Adrenal gland (tissue), 9 donors: ENCODE measurements at regions not wholly inside any gene's neighbourhood (a gene's known extent, or its start where the extent isn't known, plus 50 kb on each side); places are given as distances from the start of the nearest gene placed in this dataset.

ENCODE experiments used
- DNase-seq, 7 donors: peaks; one replicate each; pipeline ENCODE4 v3.0.0-alpha.2; 2019 to 2020
- H3K27ac ChIP-seq, 5 donors: fragments of 200-600 bp; sonication (generic) in 4 of 5; 1 replicate in 3 of 5; 2 replicates in 2 of 5; pipeline versions ENCODE4 v1.5.1 to v1.8.0; 2016 to 2020; ENCODE audit warnings: mild to moderate bottlenecking in 1 of 5
- H3K27me3 ChIP-seq: fragments of 200-600 bp; 2 replicates; pipeline ENCODE4 v1.8.0; 2021
- H3K36me3 ChIP-seq, 2 donors: fragments of 200-600 bp; replicated peaks in 1 of 2; 1 replicate in 1 of 2; 2 replicates in 1 of 2; pipeline versions ENCODE4 v1.5.1 to v1.8.0; 2018 to 2022
- H3K4me1 ChIP-seq, 2 donors: fragments of 200-600 bp; replicated peaks in 1 of 2; 1 replicate in 1 of 2; 2 replicates in 1 of 2; pipeline versions ENCODE4 v1.5.1 to v1.8.0; 2018 to 2021
- H3K4me3 ChIP-seq, 4 donors: fragments of 200-600 bp; sonication (generic) in 3 of 4; one replicate each; pipeline ENCODE4 v1.5.1; 2016 to 2018
- H3K9me3 ChIP-seq, 3 donors: fragments of 200-600 bp; sonication (generic) in 1 of 3; replicated peaks in 1 of 3; 1 replicate in 2 of 3; 2 replicates in 1 of 3; pipeline versions ENCODE4 v1.5.1 to v1.8.0; 2016 to 2021
- POLR2A ChIP-seq, 2 donors: fragments of 450-650 bp; IDR thresholded peaks; one replicate each; pipeline ENCODE4 v1.6.1; 2017; ENCODE audit warnings: antibody characterized with exemption in 2 of 2, mild to moderate bottlenecking in 2 of 2, moderate library complexity in 1 of 2
- WGBS, 4 donors: extraction: QIAGEN DNeasy Blood & Tissue Kit in 2 of 4; methylation state at CpG; one replicate each; pipeline versions ENCODE4 v1.1.5 to v1.1.7; 2013 to 2017; 5-methylcytosine and 5-hydroxymethylcytosine counted together
- intact Hi-C, 2 donors: fragments of 100-400 bp; cut with DNase I; formaldehyde crosslinking; loops; one replicate each; pipeline versions ENCODE4 v1.14.1 to v1.15.0; 2022 to 2023
- TF ChIP-seq, protein P1 (sequence below), 6 experiments: fragments of 450-650 bp in 4 of 6; fragments of 200-600 bp in 2 of 6; sonication (generic) in 1 of 6; IDR thresholded peaks; 1 replicate in 5 of 6; 2 replicates in 1 of 6; pipeline versions ENCODE4 v1.5.1 to v1.8.0; 2016 to 2021; ENCODE audit warnings: antibody characterized with exemption in 6 of 6, mild to moderate bottlenecking in 2 of 6, moderate library complexity in 1 of 6
- donor health status: healthy with polysubstance abuse.
- donor health status: Bipolar disorder and iron deficiency.
- donor health status: DM: yes; HTN: yes; CAD: no.
- donor health status: DM: no; HTN: no; CAD: no.
- donor health status: DM: no; HTN: no; CAD: no.

- Histone ChIP-seq H3K27me3 (no peaks in the 10 kb centered on the region), H3K27ac (no peak overlapping the region), H3K4me1 (no peaks in the 10 kb centered on the region), H3K36me3 (no peaks in the 10 kb centered on the region), H3K4me3 (no peak overlapping the region), H3K9me3 (peaks cover 0 to 4% (median 0%) of the 10 kb centered on the region in 3 donors)
- no peak for TF ChIP-seq POLR2A (IDR thresholded peaks at IDR 0.05)
- TF ChIP-seq, protein P1, sequence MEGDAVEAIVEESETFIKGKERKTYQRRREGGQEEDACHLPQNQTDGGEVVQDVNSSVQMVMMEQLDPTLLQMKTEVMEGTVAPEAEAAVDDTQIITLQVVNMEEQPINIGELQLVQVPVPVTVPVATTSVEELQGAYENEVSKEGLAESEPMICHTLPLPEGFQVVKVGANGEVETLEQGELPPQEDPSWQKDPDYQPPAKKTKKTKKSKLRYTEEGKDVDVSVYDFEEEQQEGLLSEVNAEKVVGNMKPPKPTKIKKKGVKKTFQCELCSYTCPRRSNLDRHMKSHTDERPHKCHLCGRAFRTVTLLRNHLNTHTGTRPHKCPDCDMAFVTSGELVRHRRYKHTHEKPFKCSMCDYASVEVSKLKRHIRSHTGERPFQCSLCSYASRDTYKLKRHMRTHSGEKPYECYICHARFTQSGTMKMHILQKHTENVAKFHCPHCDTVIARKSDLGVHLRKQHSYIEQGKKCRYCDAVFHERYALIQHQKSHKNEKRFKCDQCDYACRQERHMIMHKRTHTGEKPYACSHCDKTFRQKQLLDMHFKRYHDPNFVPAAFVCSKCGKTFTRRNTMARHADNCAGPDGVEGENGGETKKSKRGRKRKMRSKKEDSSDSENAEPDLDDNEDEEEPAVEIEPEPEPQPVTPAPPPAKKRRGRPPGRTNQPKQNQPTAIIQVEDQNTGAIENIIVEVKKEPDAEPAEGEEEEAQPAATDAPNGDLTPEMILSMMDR (IDR thresholded peaks at IDR 0.05), result no peak
- intact Hi-C loops, result no loop called here
- WGBS, 4 donors, result 83 to 100% (median 93%) methylated on average over 1 to 2 of the region's 2 CpGs
- DNase-seq, result no peak
Measured at GRCh38 chr5:155974369-155974768, 352.6 kb upstream of the SGCD start.

- Histone ChIP-seq H3K36me3 (no peaks in the 10 kb centered on the region), H3K27me3 (no peaks in the 10 kb centered on the region), H3K27ac (no peak overlapping the region), H3K9me3 (no peaks in the 10 kb centered on the region), H3K4me3 (no peak overlapping the region), H3K4me1 (no peaks in the 10 kb centered on the region)
- 67 to 78% (median 70%) methylated on average over 3 of the region's 3 CpGs for WGBS, 4 donors
- no peak for TF ChIP-seq POLR2A (IDR thresholded peaks at IDR 0.05)
- TF ChIP-seq, protein P1 (IDR thresholded peaks at IDR 0.05), result no peak
- no peak for DNase-seq
- intact Hi-C loops, result no loop called here
Measured at GRCh38 chr5:155978850-155979249, 348.1 kb upstream of the SGCD start.

- Histone ChIP-seq H3K9me3 (no peaks in the 10 kb centered on the region), H3K27me3 (no peaks in the 10 kb centered on the region), H3K4me3 (no peak overlapping the region), H3K36me3 (no peaks in the 10 kb centered on the region), H3K4me1 (no peaks in the 10 kb centered on the region), H3K27ac (no peak overlapping the region)
- DNase-seq, result no peak
- 62 to 80% (median 70%) methylated on average over 2 to 3 of the region's 3 CpGs for WGBS, 4 donors
- TF ChIP-seq POLR2A (IDR thresholded peaks at IDR 0.05), result no peak
- TF ChIP-seq, protein P1 (IDR thresholded peaks at IDR 0.05), result no peak
- intact Hi-C loops, result no loop called here
Measured at GRCh38 chr5:155982354-155982753, 344.6 kb upstream of the SGCD start.

- Histone ChIP-seq H3K36me3 (no peaks in the 10 kb centered on the region), H3K27me3 (no peaks in the 10 kb centered on the region), H3K4me3 (no peak overlapping the region), H3K4me1 (no peaks in the 10 kb centered on the region), H3K9me3 (no peaks in the 10 kb centered on the region), H3K27ac (no peak overlapping the region)
- no peak for TF ChIP-seq POLR2A (IDR thresholded peaks at IDR 0.05)
- TF ChIP-seq, protein P1 (IDR thresholded peaks at IDR 0.05), result no peak
- DNase-seq, result no peak
- intact Hi-C loops, result no loop called here
- WGBS, 4 donors, result 72 to 80% (median 79%) methylated on average over 3 of the region's 3 CpGs
Measured at GRCh38 chr5:155983954-155984353, 343.0 kb upstream of the SGCD start.
